CD8-positive, alpha-beta memory T cell (primary cell): ENCODE measurements at regions not wholly inside any gene's neighbourhood (a gene's known extent, or its start where the extent isn't known, plus 50 kb on each side); places are given as distances from the start of the nearest gene placed in this dataset.
A peak's percentile ranks its signal among the peaks of the same experiment; 100 is the strongest.

Experiments
- CTCF ChIA-PET: fragments of 350-600 bp; sonication (Branson Sonifier 250); formaldehyde crosslinking; loops from one replicate; lab custom pipeline; 2021; ENCODE audit warnings: antibody characterized with exemption; lab: Charles Lee
- POLR2A ChIA-PET: fragments of 350-600 bp; sonication (Branson Sonifier 250); formaldehyde crosslinking; loops from one replicate; lab custom pipeline; 2021; ENCODE audit warnings: antibody characterized with exemption; lab: Charles Lee
- DNase-seq, 5 donors: peaks; one replicate each; pipeline versions ENCODE4 v3.0.0 to v3.0.0-alpha.2; 2020 to 2022; ENCODE audit warnings: mixed read lengths in 1 of 5
- H3K27ac ChIP-seq: one replicate; pipeline ENCODE4 v1.7.0; 2013; ENCODE audit warnings: low read depth, mild to moderate bottlenecking, low read length, moderate library complexity
- H3K27me3 ChIP-seq: 2 replicates; pipeline ENCODE4 v1.7.0; 2013; ENCODE audit warnings: low read length, mild to moderate bottlenecking; ENCODE audit not compliant: insufficient read depth, poor library complexity, severe bottlenecking
- H3K36me3 ChIP-seq: 2 replicates; pipeline ENCODE4 v1.7.0; 2013; ENCODE audit warnings: mild to moderate bottlenecking, low read length, moderate library complexity; ENCODE audit not compliant: insufficient read depth
- H3K4me1 ChIP-seq: 2 replicates; pipeline ENCODE4 v1.7.0; 2013; ENCODE audit warnings: mild to moderate bottlenecking, low read length, moderate library complexity; ENCODE audit not compliant: insufficient read depth
- H3K4me3 ChIP-seq: 2 replicates; pipeline ENCODE4 v1.7.0; 2013; ENCODE audit warnings: mild to moderate bottlenecking, low read length
- H3K9me3 ChIP-seq: 2 replicates; pipeline ENCODE4 v1.7.0; 2013; ENCODE audit warnings: mild to moderate bottlenecking, low read length
- H3K27ac Mint-ChIP-seq, 8 donors: one replicate each; pipeline ENCODE4 v1.8.0; 2020 to 2021; ENCODE audit warnings: mixed read lengths in 8 of 8, mild to moderate bottlenecking in 6 of 8, inconsistent platforms in 3 of 8, moderate library complexity in 3 of 8
- H3K27me3 Mint-ChIP-seq, 2 donors: one replicate each; pipeline ENCODE4 v1.8.0; 2020 to 2021; ENCODE audit warnings: mixed read lengths in 2 of 2, mild to moderate bottlenecking in 1 of 2, moderate library complexity in 1 of 2
- H3K36me3 Mint-ChIP-seq, 3 donors: one replicate each; pipeline ENCODE4 v1.8.0; 2020 to 2021; ENCODE audit warnings: mixed read lengths in 3 of 3, inconsistent platforms in 1 of 3, mild to moderate bottlenecking in 1 of 3
- H3K4me1 Mint-ChIP-seq, 3 donors: one replicate each; pipeline ENCODE4 v1.8.0; 2020 to 2021; ENCODE audit warnings: mixed read lengths in 3 of 3, inconsistent platforms in 1 of 3, mild to moderate bottlenecking in 1 of 3
- H3K4me3 Mint-ChIP-seq, 7 donors: one replicate each; pipeline ENCODE4 v1.8.0; 2020 to 2021; ENCODE audit warnings: mixed read lengths in 7 of 7, mild to moderate bottlenecking in 6 of 7, moderate library complexity in 4 of 7, inconsistent platforms in 2 of 7
- H3K9me3 Mint-ChIP-seq, 5 donors: one replicate each; pipeline ENCODE4 v1.8.0; 2020 to 2022; ENCODE audit warnings: mixed read lengths in 5 of 5, mild to moderate bottlenecking in 3 of 5, moderate library complexity in 2 of 5, inconsistent platforms in 1 of 5

GRCh38 chr10:91702620-91703019 lies 69.7 kb upstream of the PPP1R3C start:
- CTCF ChIA-PET, result interaction anchor here (0.6 kb wide), 1 partner anchor 323 kb away, joined by 3 read pairs; no protein-coding TSS in a partner anchor
- H3K9me3 ChIP-seq, result no peaks in the 10 kb centered on the region
- no peak overlapping the region for H3K27ac Mint-ChIP-seq

GRCh38 chr10:91700788-91701444 lies 68.0 kb upstream of the PPP1R3C start:
- no peaks in the 10 kb centered on the region for H3K9me3 Mint-ChIP-seq
- Histone ChIP-seq H3K9me3 (no peaks in the 10 kb centered on the region), H3K27ac (no peak overlapping the region), H3K27me3 (no peaks in the 10 kb centered on the region), H3K4me1 (no peaks in the 10 kb centered on the region), H3K36me3 (no peaks in the 10 kb centered on the region), H3K4me3 (no peak overlapping the region)
- ChIA-PET CTCF (no interaction called here), POLR2A (no interaction called here)
- no peak overlapping the region for H3K4me3 Mint-ChIP-seq
- DNase-seq, result no peak
- no peak overlapping the region for H3K27ac Mint-ChIP-seq
- no peaks in the 10 kb centered on the region for H3K4me1 Mint-ChIP-seq
- H3K27me3 Mint-ChIP-seq, result peaks cover 9 to 10% of the 10 kb centered on the region in 2 donors
- no peaks in the 10 kb centered on the region for H3K36me3 Mint-ChIP-seq

More at GRCh38 chr10:91702620-91703019, 69.7 kb upstream of the PPP1R3C start:
- no peaks in the 10 kb centered on the region for H3K4me1 Mint-ChIP-seq
- Histone ChIP-seq H3K4me1 (no peaks in the 10 kb centered on the region), H3K27ac (no peak overlapping the region), H3K4me3 (no peak overlapping the region), H3K27me3 (no peaks in the 10 kb centered on the region), H3K36me3 (no peaks in the 10 kb centered on the region)
- DNase-seq, result no peak
- no peaks in the 10 kb centered on the region for H3K9me3 Mint-ChIP-seq
- no peaks in the 10 kb centered on the region for H3K36me3 Mint-ChIP-seq
- no peak overlapping the region for H3K4me3 Mint-ChIP-seq
- peaks cover 9 to 24% of the 10 kb centered on the region in 2 donors for H3K27me3 Mint-ChIP-seq
- POLR2A ChIA-PET, result no interaction called here

- no peaks in the 10 kb centered on the region for H3K4me1 ChIP-seq
- no peak overlapping the region for H3K27ac ChIP-seq
- H3K4me1 Mint-ChIP-seq, result no peaks in the 10 kb centered on the region
- H3K9me3 ChIP-seq, result no peaks in the 10 kb centered on the region
- ChIA-PET CTCF (no interaction called here), POLR2A (no interaction called here)
- peak overlapping the region in 1 of 7 donors; percentile 41 for H3K4me3 Mint-ChIP-seq
- H3K9me3 Mint-ChIP-seq, result no peaks in the 10 kb centered on the region
- H3K36me3 ChIP-seq, result no peaks in the 10 kb centered on the region
- no peaks in the 10 kb centered on the region for H3K36me3 Mint-ChIP-seq
- peak overlapping the region in 1 of 8 donors; percentile 57 for H3K27ac Mint-ChIP-seq
- peaks cover 9 to 10% of the 10 kb centered on the region in 2 donors for H3K27me3 Mint-ChIP-seq
- no peak overlapping the region for H3K4me3 ChIP-seq
- DNase-seq, result no peak
- H3K27me3 ChIP-seq, result no peaks in the 10 kb centered on the region
Observed at GRCh38 chr10:91700273-91700672, 67.4 kb upstream of the PPP1R3C start.

GRCh38 chr10:91698258-91698657 lies 65.4 kb upstream of the PPP1R3C start:
- Histone ChIP-seq H3K27ac (no peak overlapping the region), H3K27me3 (peaks cover 3% of the 10 kb centered on the region), H3K36me3 (no peaks in the 10 kb centered on the region), H3K4me1 (no peaks in the 10 kb centered on the region), H3K9me3 (no peaks in the 10 kb centered on the region), H3K4me3 (no peak overlapping the region)
- no peak for DNase-seq
- no peaks in the 10 kb centered on the region for H3K9me3 Mint-ChIP-seq
- CTCF ChIA-PET, result no interaction called here
- H3K4me1 Mint-ChIP-seq, result no peaks in the 10 kb centered on the region
- H3K27ac Mint-ChIP-seq, result peak overlapping the region in 1 of 8 donors; percentile 76
- POLR2A ChIA-PET, result no interaction called here
- no peak overlapping the region for H3K4me3 Mint-ChIP-seq
- peaks cover 10% of the 10 kb centered on the region in 2 donors for H3K27me3 Mint-ChIP-seq
- H3K36me3 Mint-ChIP-seq, result no peaks in the 10 kb centered on the region

- Histone ChIP-seq H3K27me3 (peaks cover 3% of the 10 kb centered on the region), H3K27ac (no peak overlapping the region), H3K9me3 (no peaks in the 10 kb centered on the region), H3K4me3 (no peak overlapping the region), H3K4me1 (no peaks in the 10 kb centered on the region), H3K36me3 (no peaks in the 10 kb centered on the region)
- CTCF ChIA-PET, result interaction anchor here (0.8 to 1.2 kb wide), 2 partner anchors 10 to 396 kb away, joined by 3 to 5 read pairs; no protein-coding TSS in a partner anchor
- no peaks in the 10 kb centered on the region for H3K36me3 Mint-ChIP-seq
- DNase-seq, result peak in 1 of 5 donors; percentile 7
- no peak overlapping the region for H3K4me3 Mint-ChIP-seq
- H3K27ac Mint-ChIP-seq, result no peak overlapping the region
- POLR2A ChIA-PET, result no interaction called here
- no peaks in the 10 kb centered on the region for H3K9me3 Mint-ChIP-seq
- H3K27me3 Mint-ChIP-seq, result peaks cover 7 to 10% of the 10 kb centered on the region in 2 donors
- no peaks in the 10 kb centered on the region for H3K4me1 Mint-ChIP-seq
Observed at GRCh38 chr10:91694170-91694794, 61.4 kb upstream of the PPP1R3C start.

GRCh38 chr10:91691981-91692380 lies 59.1 kb upstream of the PPP1R3C start:
- H3K4me1 Mint-ChIP-seq, result no peaks in the 10 kb centered on the region
- no peak overlapping the region for H3K4me3 ChIP-seq
- no peaks in the 10 kb centered on the region for H3K4me1 ChIP-seq
- ChIA-PET CTCF (interaction anchor here (1.1 to 1.9 kb wide), 2 partner anchors 11 to 393 kb away, joined by 3 to 5 read pairs; no protein-coding TSS in a partner anchor), POLR2A (no interaction called here)
- H3K27ac ChIP-seq, result no peak overlapping the region
- no peaks in the 10 kb centered on the region for H3K9me3 Mint-ChIP-seq
- no peak overlapping the region for H3K27ac Mint-ChIP-seq
- H3K27me3 Mint-ChIP-seq, result peaks cover 5 to 10% of the 10 kb centered on the region in 2 donors
- DNase-seq, result no peak
- no peak overlapping the region for H3K4me3 Mint-ChIP-seq
- no peaks in the 10 kb centered on the region for H3K9me3 ChIP-seq
- no peaks in the 10 kb centered on the region for H3K36me3 Mint-ChIP-seq
- peaks cover 3% of the 10 kb centered on the region for H3K27me3 ChIP-seq
- no peaks in the 10 kb centered on the region for H3K36me3 ChIP-seq

GRCh38 chr10:91690996-91691676 lies 58.3 kb upstream of the PPP1R3C start:
- Mint-ChIP-seq H3K4me3 (no peak overlapping the region), H3K27ac (no peak overlapping the region), H3K36me3 (no peaks in the 10 kb centered on the region), H3K27me3 (peaks cover 5 to 10% of the 10 kb centered on the region in 2 donors), H3K9me3 (no peaks in the 10 kb centered on the region), H3K4me1 (no peaks in the 10 kb centered on the region)
- no peak overlapping the region for H3K4me3 ChIP-seq
- no peak for DNase-seq
- H3K9me3 ChIP-seq, result no peaks in the 10 kb centered on the region
- ChIA-PET POLR2A (no interaction called here), CTCF (interaction anchor here (1.9 kb wide), 1 partner anchor 393 kb away, joined by 5 read pairs; no protein-coding TSS in a partner anchor)
- H3K4me1 ChIP-seq, result no peaks in the 10 kb centered on the region
- no peaks in the 10 kb centered on the region for H3K36me3 ChIP-seq
- peaks cover 3% of the 10 kb centered on the region for H3K27me3 ChIP-seq
- H3K27ac ChIP-seq, result no peak overlapping the region

DNA sequence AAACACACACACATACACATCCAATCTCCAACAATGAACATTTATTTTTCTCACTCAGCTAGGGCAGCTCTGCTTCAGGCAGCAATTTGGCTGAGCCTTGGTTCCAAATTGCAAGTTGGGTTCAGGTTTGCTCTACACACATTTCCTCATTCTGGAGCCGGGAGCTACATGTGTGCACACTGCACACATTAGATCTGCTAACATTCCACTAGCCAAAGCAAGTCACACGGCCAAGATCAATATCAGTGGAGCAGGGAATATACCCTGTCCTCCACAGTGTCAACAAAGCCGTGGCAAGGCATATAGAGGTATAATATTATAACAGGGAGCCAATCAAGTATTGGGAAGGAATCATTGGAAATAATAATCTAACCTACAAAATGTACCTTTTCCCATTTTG lies 57.5 kb upstream of the PPP1R3C start:
- peaks cover 5 to 7% of the 10 kb centered on the region in 2 donors for H3K27me3 Mint-ChIP-seq

More for the DNA sequence above, 57.5 kb upstream of the PPP1R3C start:
- Histone ChIP-seq H3K27ac (no peak overlapping the region), H3K9me3 (no peaks in the 10 kb centered on the region), H3K4me1 (no peaks in the 10 kb centered on the region), H3K36me3 (no peaks in the 10 kb centered on the region), H3K27me3 (peaks cover 3% of the 10 kb centered on the region), H3K4me3 (no peak overlapping the region)
- no peaks in the 10 kb centered on the region for H3K9me3 Mint-ChIP-seq
- CTCF ChIA-PET, result no interaction called here
- DNase-seq, result no peak
- POLR2A ChIA-PET, result no interaction called here
- no peak overlapping the region for H3K4me3 Mint-ChIP-seq
- no peaks in the 10 kb centered on the region for H3K36me3 Mint-ChIP-seq
- no peaks in the 10 kb centered on the region for H3K4me1 Mint-ChIP-seq
- no peak overlapping the region for H3K27ac Mint-ChIP-seq
